ENCODE measurements at regions not wholly inside any gene's neighbourhood (a gene's known extent, or its start where the extent isn't known, plus 50 kb on each side); places are given as distances from the start of the nearest gene placed in this dataset.

DNA sequence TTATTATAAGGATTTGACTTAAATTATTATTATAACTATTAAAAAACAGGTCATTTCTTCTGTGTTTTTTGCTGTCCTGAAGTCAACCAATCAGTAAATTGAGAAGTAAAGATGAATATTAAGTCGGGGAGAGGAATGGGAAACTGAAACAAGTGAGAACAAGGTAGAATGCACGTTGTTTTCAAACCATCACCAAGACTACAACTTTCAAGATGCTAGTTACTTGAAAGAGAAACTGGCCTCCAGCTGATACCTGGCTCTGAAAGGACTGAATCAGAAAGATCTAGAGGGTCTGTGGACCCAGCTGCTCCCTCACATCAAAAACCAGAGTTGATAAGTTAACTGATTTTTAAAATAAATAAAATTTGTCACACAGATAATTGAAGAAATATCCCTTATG is 1301.5 kb upstream of the ATXN8OS start:
- Histone ChIP-seq H3K27me3 (replicated peaks; ENCODE audit: insufficient read depth) (no peaks in the 10 kb centered on the region), H3K4me2 (ENCODE audit: unreplicated experiment) (no peak overlapping the region), H3K4me3 (no peak overlapping the region), H3K9ac (no peak overlapping the region), H3K79me2 (ENCODE audit: insufficient read depth) (no peaks in the 10 kb centered on the region), H3K4me1 (ENCODE audit: insufficient read depth) (no peaks in the 10 kb centered on the region), H3K27ac (no peak overlapping the region), H3F3A (ENCODE audit: insufficient read depth) (no peaks in the 10 kb centered on the region), H3K36me3 (ENCODE audit: low read depth) (no peaks in the 10 kb centered on the region), H3K9me3 (ENCODE audit: low read depth) (no peaks in the 10 kb centered on the region), H4K20me1 (ENCODE audit: insufficient read depth) (no peaks in the 10 kb centered on the region), H2AFZ (no peak overlapping the region), H3K9me2 (ENCODE audit: insufficient read depth) (no peaks in the 10 kb centered on the region)
- TF ChIP-seq EZH2 (IDR thresholded peaks at IDR 0.05; ENCODE audit: insufficient read depth, poor library complexity, severe bottlenecking) (no peak), EZH2phosphoT487 (IDR thresholded peaks at IDR 0.05; ENCODE audit: insufficient read depth, low read depth) (no peak)
- WGBS, 2 experiments (ENCODE audit: low coverage in 1 of 2, low lambda C conversion rate in 2 of 2, missing lambda C conversion rate in 2 of 2), result 0 to 5% methylated on average over 2 of the region's 2 CpGs
- no peak for DNase-seq
- in situ Hi-C loops (cut with MboI), result no loop called here

- Histone ChIP-seq H3K27me3 (replicated peaks; ENCODE audit: insufficient read depth) (no peaks in the 10 kb centered on the region), H3K4me3 (no peak overlapping the region), H3F3A (ENCODE audit: insufficient read depth) (no peaks in the 10 kb centered on the region), H3K4me1 (ENCODE audit: insufficient read depth) (no peaks in the 10 kb centered on the region), H4K20me1 (ENCODE audit: insufficient read depth) (no peaks in the 10 kb centered on the region), H3K27ac (no peak overlapping the region), H3K36me3 (ENCODE audit: low read depth) (no peaks in the 10 kb centered on the region), H3K9ac (no peak overlapping the region), H3K79me2 (ENCODE audit: insufficient read depth) (no peaks in the 10 kb centered on the region), H3K9me3 (ENCODE audit: low read depth) (peaks cover 4% of the 10 kb centered on the region), H2AFZ (no peak overlapping the region), H3K9me2 (ENCODE audit: insufficient read depth) (no peaks in the 10 kb centered on the region), H3K4me2 (ENCODE audit: unreplicated experiment) (no peak overlapping the region)
- DNase-seq, result no peak
- no peak for TF ChIP-seq EZH2 (IDR thresholded peaks at IDR 0.05; ENCODE audit: insufficient read depth, poor library complexity, severe bottlenecking)
- TF ChIP-seq EZH2phosphoT487 (IDR thresholded peaks at IDR 0.05; ENCODE audit: insufficient read depth, low read depth), result no peak
- in situ Hi-C loops (cut with MboI), result no loop called here
These were observed 1323.4 kb upstream of the ATXN8OS start for GRCh38 chr13:68784275-68784674.

DNA sequence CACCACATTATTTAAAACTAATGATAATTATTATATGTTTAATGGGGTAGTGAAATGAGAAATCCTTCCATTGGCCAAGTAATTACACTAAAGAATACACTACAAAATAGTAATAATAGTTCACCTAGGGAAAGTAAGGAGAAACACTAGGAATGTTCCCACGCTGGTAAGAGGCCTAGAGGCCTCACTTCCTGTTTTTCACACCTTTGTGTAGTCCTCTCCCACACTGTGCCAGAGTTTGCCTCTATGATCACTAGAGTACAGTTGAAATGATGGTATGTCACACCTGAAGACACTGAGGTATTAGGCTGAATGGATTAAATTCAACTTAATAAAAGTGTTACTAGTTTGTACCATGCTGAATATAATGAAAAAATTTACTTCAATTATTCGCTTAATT is 1348.0 kb upstream of the ATXN8OS start:
- Histone ChIP-seq H3K4me2 (ENCODE audit: unreplicated experiment) (no peak overlapping the region), H3K9ac (no peak overlapping the region), H3K9me3 (ENCODE audit: low read depth) (no peaks in the 10 kb centered on the region), H3K27me3 (replicated peaks; ENCODE audit: insufficient read depth) (no peaks in the 10 kb centered on the region), H3F3A (ENCODE audit: insufficient read depth) (no peaks in the 10 kb centered on the region), H4K20me1 (ENCODE audit: insufficient read depth) (no peaks in the 10 kb centered on the region), H3K4me1 (ENCODE audit: insufficient read depth) (no peaks in the 10 kb centered on the region), H3K36me3 (ENCODE audit: low read depth) (no peaks in the 10 kb centered on the region), H3K4me3 (no peak overlapping the region), H2AFZ (no peak overlapping the region), H3K9me2 (ENCODE audit: insufficient read depth) (no peaks in the 10 kb centered on the region), H3K27ac (no peak overlapping the region), H3K79me2 (ENCODE audit: insufficient read depth) (no peaks in the 10 kb centered on the region)
- in situ Hi-C loops (cut with MboI), result no loop called here
- WGBS, 2 experiments (ENCODE audit: low coverage in 1 of 2, low lambda C conversion rate in 2 of 2, missing lambda C conversion rate in 2 of 2), result 8 to 17% methylated on average over 2 of the region's 2 CpGs
- DNase-seq, result no peak
- TF ChIP-seq EZH2 (IDR thresholded peaks at IDR 0.05; ENCODE audit: insufficient read depth, poor library complexity, severe bottlenecking), result no peak
- TF ChIP-seq EZH2phosphoT487 (IDR thresholded peaks at IDR 0.05; ENCODE audit: insufficient read depth, low read depth), result no peak

DNA sequence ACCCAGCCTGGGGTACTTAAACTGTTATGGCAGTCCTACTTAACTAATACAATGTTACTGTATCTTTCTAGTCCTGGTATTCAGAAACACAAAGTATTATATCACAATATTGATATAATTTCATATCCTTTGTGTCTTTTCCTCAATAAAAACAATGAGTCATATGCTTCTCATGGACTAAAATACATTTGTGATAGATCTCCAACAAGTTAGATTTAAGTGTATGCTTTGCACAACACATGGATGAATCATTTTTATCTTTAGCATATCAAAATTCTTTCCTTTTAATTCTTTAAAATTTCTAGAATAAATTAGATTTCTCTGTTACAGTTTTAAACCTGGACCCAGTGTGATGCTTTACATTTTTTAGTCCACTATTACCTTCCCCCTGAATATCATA is 1357.8 kb upstream of the ATXN8OS start:
- Histone ChIP-seq H3K27me3 (replicated peaks; ENCODE audit: insufficient read depth) (no peaks in the 10 kb centered on the region), H2AFZ (no peak overlapping the region), H3K4me3 (no peak overlapping the region), H3K4me1 (ENCODE audit: insufficient read depth) (no peaks in the 10 kb centered on the region), H3F3A (ENCODE audit: insufficient read depth) (no peaks in the 10 kb centered on the region), H3K4me2 (ENCODE audit: unreplicated experiment) (no peak overlapping the region), H3K79me2 (ENCODE audit: insufficient read depth) (no peaks in the 10 kb centered on the region), H3K9ac (no peak overlapping the region), H3K36me3 (ENCODE audit: low read depth) (no peaks in the 10 kb centered on the region), H3K9me3 (ENCODE audit: low read depth) (no peaks in the 10 kb centered on the region), H3K9me2 (ENCODE audit: insufficient read depth) (no peaks in the 10 kb centered on the region), H3K27ac (no peak overlapping the region), H4K20me1 (ENCODE audit: insufficient read depth) (no peaks in the 10 kb centered on the region)
- TF ChIP-seq EZH2phosphoT487 (IDR thresholded peaks at IDR 0.05; ENCODE audit: insufficient read depth, low read depth), result no peak
- no peak for TF ChIP-seq EZH2 (IDR thresholded peaks at IDR 0.05; ENCODE audit: insufficient read depth, poor library complexity, severe bottlenecking)
- DNase-seq, result no peak
- in situ Hi-C loops (cut with MboI), result no loop called here

- Histone ChIP-seq H3K27ac (no peak overlapping the region), H3K9me2 (ENCODE audit: insufficient read depth) (no peaks in the 10 kb centered on the region), H2AFZ (no peak overlapping the region), H3K4me3 (no peak overlapping the region), H3K4me1 (ENCODE audit: insufficient read depth) (no peaks in the 10 kb centered on the region), H4K20me1 (ENCODE audit: insufficient read depth) (no peaks in the 10 kb centered on the region), H3K9me3 (ENCODE audit: low read depth) (no peaks in the 10 kb centered on the region), H3F3A (ENCODE audit: insufficient read depth) (no peaks in the 10 kb centered on the region), H3K9ac (no peak overlapping the region), H3K27me3 (replicated peaks; ENCODE audit: insufficient read depth) (no peaks in the 10 kb centered on the region), H3K4me2 (ENCODE audit: unreplicated experiment) (no peak overlapping the region), H3K79me2 (ENCODE audit: insufficient read depth) (no peaks in the 10 kb centered on the region), H3K36me3 (ENCODE audit: low read depth) (no peaks in the 10 kb centered on the region)
- TF ChIP-seq EZH2phosphoT487 (IDR thresholded peaks at IDR 0.05; ENCODE audit: insufficient read depth, low read depth), result no peak
- TF ChIP-seq EZH2 (IDR thresholded peaks at IDR 0.05; ENCODE audit: insufficient read depth, poor library complexity, severe bottlenecking), result no peak
- in situ Hi-C loops (cut with MboI), result no loop called here
- no peak for DNase-seq
- 21 to 30% methylated on average over 5 of the region's 5 CpGs for WGBS, 2 experiments (ENCODE audit: low coverage in 1 of 2, low lambda C conversion rate in 2 of 2, missing lambda C conversion rate in 2 of 2)
These were observed 1359.6 kb upstream of the ATXN8OS start for GRCh38 chr13:68748038-68748437.

Data from GM23248 (cell line).